ENCODE measurements at regions not wholly inside any gene's neighbourhood (a gene's known extent, or its start where the extent isn't known, plus 50 kb on each side); places are given as distances from the start of the nearest gene placed in this dataset.

- Histone ChIP-seq H3K79me2 (ENCODE audit: control insufficient read depth, insufficient read depth, low read length) (no peaks in the 10 kb centered on the region), H3K4me3 (replicated peaks in 1 of 3; ENCODE audit: insufficient read depth in 1 of 3, low read depth in 1 of 3, low read length in 3 of 3) (no peak overlapping the region), H3K9ac (replicated peaks; ENCODE audit: extremely low read depth, insufficient read depth, low read length) (no peak overlapping the region), H3K4me1 (ENCODE audit: control insufficient read depth, extremely low read depth, insufficient read depth, low read length) (no peaks in the 10 kb centered on the region), H3K4me2 (ENCODE audit: insufficient read depth, low read length) (no peak overlapping the region), H3K36me3 (ENCODE audit: control insufficient read depth in 2 of 2, extremely low read depth in 1 of 2, insufficient read depth in 2 of 2, low read length in 2 of 2) (no peaks in the 10 kb centered on the region), H3K27me3 (ENCODE audit: control insufficient read depth in 2 of 2, insufficient read depth in 2 of 2, low read length in 2 of 2) (no peaks in the 10 kb centered on the region), H3K9me1 (replicated peaks; ENCODE audit: control insufficient read depth, extremely low read depth, insufficient read depth, low read length) (no peaks in the 10 kb centered on the region), H4K20me1 (replicated peaks; ENCODE audit: control insufficient read depth, extremely low read depth, insufficient read depth, low read length) (no peaks in the 10 kb centered on the region), H3K9me3 (replicated peaks; ENCODE audit: control insufficient read depth, insufficient read depth, low read length) (no peaks in the 10 kb centered on the region), H3K27ac (ENCODE audit: insufficient read depth, low read depth, low read length) (no peak overlapping the region), H2AFZ (ENCODE audit: low read depth, low read length) (no peak overlapping the region)
- no peak for FAIRE-seq
- intact Hi-C loops (cut with micrococcal nuclease) (loop anchor here (5.0 kb wide), 1 partner anchor 128 kb away; no protein-coding TSS in a partner anchor), dilution Hi-C loops (cut with MboI; ENCODE audit: extremely low pct_ligation_motif_present, low sequenced_read_pairs) (no loop called here)
- BruUV-seq (replicated peaks), result no TSS peak
- ChIA-PET POLR2A (no interaction called here), CTCF (interaction anchor here (1.6 to 4.8 kb wide), 3 partner anchors 251 to 296 kb away, joined by 5 to 244 read pairs (median 16); no protein-coding TSS in a partner anchor)
- DNase-seq (ENCODE audit: low read depth, low spot score), result no peak
- no peak for TF ChIP-seq CTCF (IDR thresholded peaks at IDR 0.05; ENCODE audit: extremely low read depth in 1 of 2, insufficient read depth in 1 of 2, low read depth in 1 of 2, low read length in 2 of 2)
- TF ChIP-seq MYC (IDR thresholded peaks at IDR 0.05; ENCODE audit: low read depth, low read length), result no peak
- no peak for TF ChIP-seq POLR2AphosphoS5 (IDR thresholded peaks at IDR 0.05; ENCODE audit: insufficient read depth, low read depth, low read length)
- no peak for TF ChIP-seq MAX (IDR thresholded peaks at IDR 0.05; ENCODE audit: insufficient read depth, insufficient read length)
- no peak for TF ChIP-seq EZH2 (IDR thresholded peaks at IDR 0.05; ENCODE audit: borderline replicate concordance, low read depth, low read length, severe bottlenecking)
- TF ChIP-seq FOS (IDR thresholded peaks at IDR 0.05; ENCODE audit: borderline replicate concordance, insufficient read depth, low read length), result no peak
- TF ChIP-seq GATA2 (IDR thresholded peaks at IDR 0.05; ENCODE audit: insufficient read depth, insufficient read length, low read depth, low read length), result no peak
- TF ChIP-seq JUN (IDR thresholded peaks at IDR 0.05; ENCODE audit: borderline replicate concordance, insufficient read depth, insufficient read length, low read depth), result no peak
- TF ChIP-seq POLR2A (IDR thresholded peaks at IDR 0.05; ENCODE audit: low read depth, low read length), result no peak
Measured at GRCh38 chr14:34099635-34100034, 148.8 kb upstream of the EGLN3 start.

All from endothelial cell of umbilical vein (primary cell).